ENCODE measurements at regions not wholly inside any gene's neighbourhood (a gene's known extent, or its start where the extent isn't known, plus 50 kb on each side); places are given as distances from the start of the nearest gene placed in this dataset.
"Not testable (repeated sequence)": the region's sequence is repeated elsewhere in the genome, so short reads cannot be mapped to it uniquely, and the experiment has no call there.

DNA sequence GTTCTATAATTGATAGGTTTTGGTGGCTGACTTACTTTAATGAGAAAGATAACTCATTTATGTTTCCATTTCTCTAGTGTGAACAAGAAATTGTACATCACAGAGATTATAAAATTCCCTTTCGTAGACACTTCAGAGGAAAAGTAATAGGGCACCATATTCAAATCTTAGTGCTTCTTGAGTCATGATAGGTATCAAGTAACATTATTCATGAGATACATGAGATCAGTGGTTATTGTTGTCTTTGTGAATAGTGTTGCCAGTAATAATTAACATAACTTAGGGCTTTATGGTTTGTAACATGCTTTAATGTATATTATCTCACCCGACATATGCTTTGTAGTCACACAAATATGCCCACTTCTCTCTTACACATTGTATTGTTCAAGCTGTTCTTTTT is 73.7 kb upstream of the IL15 start:
- DNase-seq: no peak
- in situ Hi-C loops (cut with MboI; ENCODE audit: low pct_unique_long_range_greater_than_20kb, low sequenced_read_pairs): no loop called here

DNA sequence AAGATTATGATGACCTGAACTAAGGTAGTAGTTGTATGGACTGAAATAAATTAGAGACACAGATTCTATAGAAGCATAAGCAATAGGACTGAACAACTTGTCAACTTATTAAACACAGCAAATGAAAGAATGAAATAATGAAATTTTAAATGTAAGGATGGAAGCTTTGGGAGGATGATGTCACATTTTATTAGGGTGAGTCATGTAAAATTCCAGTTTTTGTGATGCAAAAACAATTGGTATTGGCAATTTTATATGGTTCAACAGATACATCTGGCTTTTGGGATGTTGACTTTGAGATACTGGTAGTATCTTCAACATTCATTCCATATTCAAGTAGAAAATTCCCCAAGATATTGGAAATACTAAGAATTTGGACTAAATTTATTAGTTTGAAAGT is 72.7 kb upstream of the IL15 start:
- in situ Hi-C loops (cut with MboI; ENCODE audit: low pct_unique_long_range_greater_than_20kb, low sequenced_read_pairs): no loop called here
- DNase-seq: no peak

DNA sequence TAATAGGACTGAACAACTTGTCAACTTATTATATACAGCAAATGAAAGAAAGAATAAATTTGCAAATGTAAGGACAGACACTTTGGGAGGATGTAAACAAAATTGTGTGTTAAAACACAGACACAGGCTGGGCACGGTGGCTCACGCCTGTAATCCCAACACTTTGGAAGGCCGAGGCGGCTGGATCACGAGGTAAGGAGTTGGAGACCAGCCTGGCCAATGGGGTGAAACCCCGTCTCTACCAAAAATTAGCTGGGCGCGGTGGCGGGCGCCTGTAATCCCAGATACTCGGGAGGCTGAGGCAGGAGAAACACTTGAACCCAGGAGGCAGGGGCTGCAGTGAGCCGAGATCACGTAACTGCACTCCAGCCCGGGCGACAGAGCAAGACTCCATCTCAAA is 71.4 kb upstream of the IL15 start:
- DNase-seq; in situ Hi-C loops (cut with MboI; ENCODE audit: low pct_unique_long_range_greater_than_20kb, low sequenced_read_pairs): not testable (repeated sequence)

DNA sequence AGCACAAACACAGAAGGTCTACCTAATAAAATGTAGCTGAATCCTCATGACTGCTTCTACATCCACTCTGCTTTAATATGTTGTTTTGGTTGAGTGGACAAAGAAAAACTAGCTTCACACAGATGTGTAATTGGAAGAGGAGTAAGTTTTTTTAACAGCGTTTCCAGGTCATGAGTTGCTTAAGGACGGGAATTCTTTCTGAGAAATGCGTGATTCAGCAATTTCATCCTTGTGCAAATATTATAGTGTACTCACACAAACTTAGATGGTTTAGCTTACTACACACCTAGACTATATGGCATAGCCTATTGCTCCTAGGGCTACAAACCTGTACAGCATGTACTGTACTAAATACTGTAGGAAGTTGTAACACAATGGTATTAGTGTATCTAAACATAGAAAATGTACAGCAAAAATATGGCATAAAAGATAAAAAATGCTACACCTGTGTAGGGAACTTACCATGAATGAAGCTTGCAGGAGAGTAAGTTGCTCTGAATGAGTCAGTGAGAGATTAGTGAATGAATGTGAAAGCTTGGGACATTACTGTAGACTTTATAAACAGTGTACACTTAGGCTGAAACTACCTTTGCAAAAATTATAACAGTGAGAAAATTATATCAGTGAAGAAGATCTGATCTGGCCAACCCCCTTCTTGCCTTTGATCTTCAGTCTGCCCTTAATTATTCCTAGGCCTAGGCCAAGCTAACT is 70.8 kb upstream of the IL15 start:
- in situ Hi-C loops (cut with MboI; ENCODE audit: low pct_unique_long_range_greater_than_20kb, low sequenced_read_pairs): no loop called here
- no peak for DNase-seq

GRCh38 chr4:141567326-141567915 is 69.0 kb upstream of the IL15 start:
- DNase-seq: no peak
- in situ Hi-C loops (cut with MboI; ENCODE audit: low pct_unique_long_range_greater_than_20kb, low sequenced_read_pairs): no loop called here

DNA sequence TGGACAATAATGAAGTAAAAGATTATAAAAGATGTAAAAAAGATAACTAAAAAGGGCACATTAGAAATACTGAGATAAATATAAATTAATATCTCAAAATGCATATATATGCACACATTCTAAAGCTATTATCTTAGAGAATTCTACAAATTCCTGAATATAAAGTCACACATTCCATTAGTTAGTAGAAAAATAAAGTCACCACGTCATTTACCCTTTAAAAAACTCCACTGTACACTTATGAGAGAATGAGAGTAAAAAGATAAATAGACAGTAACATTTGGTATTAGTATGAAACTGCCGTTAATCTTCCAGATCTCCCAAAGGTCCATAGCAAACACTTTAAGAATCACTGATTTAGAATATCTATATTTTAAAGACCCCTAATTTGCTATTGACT is 67.2 kb upstream of the IL15 start:
- in situ Hi-C loops (cut with MboI; ENCODE audit: low pct_unique_long_range_greater_than_20kb, low sequenced_read_pairs): no loop called here
- no peak for DNase-seq

DNA sequence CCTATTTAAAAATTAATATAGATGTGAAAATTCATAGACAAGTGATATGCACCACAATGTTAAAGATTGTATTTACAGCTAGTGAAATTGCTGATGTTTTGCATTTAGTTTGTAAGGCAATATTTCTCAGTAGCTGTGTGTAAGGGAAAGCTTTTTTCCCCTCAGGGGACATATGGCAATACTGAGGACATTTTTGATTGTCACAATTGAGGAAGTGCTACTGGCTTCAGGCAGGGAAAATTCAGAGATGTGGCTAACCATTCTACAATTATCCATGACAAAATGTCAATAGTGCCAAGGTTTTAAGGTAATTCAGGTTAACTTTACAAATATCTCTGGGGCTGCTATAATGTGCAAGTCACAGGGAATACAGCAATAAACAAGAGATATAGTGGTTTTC is 66.1 kb upstream of the IL15 start:
- no peak for DNase-seq
- in situ Hi-C loops (cut with MboI; ENCODE audit: low pct_unique_long_range_greater_than_20kb, low sequenced_read_pairs): no loop called here

GRCh38 chr4:141571362-141571761 is 65.0 kb upstream of the IL15 start:
- in situ Hi-C loops (cut with MboI; ENCODE audit: low pct_unique_long_range_greater_than_20kb, low sequenced_read_pairs): no loop called here
- no peak for DNase-seq

GRCh38 chr4:141571793-141572192 is 64.6 kb upstream of the IL15 start:
- DNase-seq: no peak

DNA sequence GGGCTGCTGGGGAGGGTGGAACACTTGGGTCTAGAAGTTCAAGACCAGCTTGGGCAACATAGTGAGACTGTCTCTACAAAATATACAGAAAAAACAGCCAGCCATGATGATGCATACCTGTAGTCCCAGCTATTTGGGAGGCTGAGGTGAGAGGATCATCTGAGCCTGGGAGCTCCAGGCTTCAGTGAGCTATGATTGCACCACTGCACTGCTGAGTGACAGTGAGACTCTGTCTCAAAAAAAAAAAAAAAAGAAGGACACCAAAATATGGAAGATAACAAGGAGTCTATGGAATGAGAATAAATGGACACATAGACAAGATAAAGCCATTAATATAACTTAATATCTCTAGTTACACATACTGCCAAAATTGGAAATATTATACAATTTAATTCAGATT is 62.7 kb upstream of the IL15 start:
- in situ Hi-C loops (cut with MboI; ENCODE audit: low pct_unique_long_range_greater_than_20kb, low sequenced_read_pairs): no loop called here
- no peak for DNase-seq

More at GRCh38 chr4:141571793-141572192, 64.6 kb upstream of the IL15 start:
- in situ Hi-C loops (cut with MboI; ENCODE audit: low pct_unique_long_range_greater_than_20kb, low sequenced_read_pairs): no loop called here

GRCh38 chr4:141575884-141576283 is 60.5 kb upstream of the IL15 start:
- in situ Hi-C loops (cut with MboI; ENCODE audit: low pct_unique_long_range_greater_than_20kb, low sequenced_read_pairs): no loop called here
- DNase-seq: no peak

GRCh38 chr4:141576585-141577110 is 59.7 kb upstream of the IL15 start:
- DNase-seq: no peak
- in situ Hi-C loops (cut with MboI; ENCODE audit: low pct_unique_long_range_greater_than_20kb, low sequenced_read_pairs): no loop called here

DNA sequence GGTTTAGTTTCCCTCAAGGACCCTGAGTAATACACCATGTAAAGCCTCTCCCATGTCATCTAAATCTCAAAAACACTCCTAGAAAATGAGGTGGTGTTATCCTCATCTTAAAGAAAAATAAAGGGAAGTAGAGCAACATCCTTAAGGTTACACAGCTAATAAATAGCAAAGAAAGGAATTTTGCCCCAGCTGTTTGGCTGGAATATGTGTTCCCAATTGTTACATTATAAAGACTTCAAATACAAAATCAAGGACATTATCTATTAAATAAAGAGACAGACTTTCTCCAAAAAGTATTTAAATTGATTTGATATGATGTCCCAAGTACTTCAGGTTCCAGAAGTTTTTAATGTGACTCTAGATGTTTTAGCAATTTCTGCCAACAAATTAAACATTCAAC is 57.9 kb upstream of the IL15 start:
- in situ Hi-C loops (cut with MboI; ENCODE audit: low pct_unique_long_range_greater_than_20kb, low sequenced_read_pairs): no loop called here

GRCh38 chr4:141580523-141580922 is 55.9 kb upstream of the IL15 start:
- in situ Hi-C loops (cut with MboI; ENCODE audit: low pct_unique_long_range_greater_than_20kb, low sequenced_read_pairs): no loop called here
- no peak for DNase-seq

More for the DNA sequence above, 57.9 kb upstream of the IL15 start:
- no peak for DNase-seq
